ENCODE measurements at regions not wholly inside any gene's neighbourhood (a gene's known extent, or its start where the extent isn't known, plus 50 kb on each side); places are given as distances from the start of the nearest gene placed in this dataset.

DNA sequence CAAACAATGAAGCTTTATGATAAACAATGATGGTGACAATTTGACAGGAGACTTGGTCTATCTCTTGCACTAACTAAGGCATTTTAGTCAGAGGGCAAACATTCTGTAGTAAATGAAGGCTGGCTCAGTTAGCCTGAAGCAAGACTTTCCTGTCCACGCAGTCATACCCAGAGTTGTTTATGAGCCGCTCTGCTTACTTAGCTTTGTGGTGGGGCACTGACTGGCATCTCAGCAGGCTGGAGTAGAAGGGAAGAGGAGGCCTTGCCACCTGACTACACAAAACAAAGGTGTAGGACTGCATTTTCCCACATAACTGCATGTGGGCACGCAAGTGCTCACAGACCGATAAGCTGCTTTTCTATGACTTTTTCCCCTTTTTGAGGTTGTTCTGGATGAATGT, 133.7 kb upstream of the EPB41L4A start:
- TF ChIP-seq, protein P1, sequence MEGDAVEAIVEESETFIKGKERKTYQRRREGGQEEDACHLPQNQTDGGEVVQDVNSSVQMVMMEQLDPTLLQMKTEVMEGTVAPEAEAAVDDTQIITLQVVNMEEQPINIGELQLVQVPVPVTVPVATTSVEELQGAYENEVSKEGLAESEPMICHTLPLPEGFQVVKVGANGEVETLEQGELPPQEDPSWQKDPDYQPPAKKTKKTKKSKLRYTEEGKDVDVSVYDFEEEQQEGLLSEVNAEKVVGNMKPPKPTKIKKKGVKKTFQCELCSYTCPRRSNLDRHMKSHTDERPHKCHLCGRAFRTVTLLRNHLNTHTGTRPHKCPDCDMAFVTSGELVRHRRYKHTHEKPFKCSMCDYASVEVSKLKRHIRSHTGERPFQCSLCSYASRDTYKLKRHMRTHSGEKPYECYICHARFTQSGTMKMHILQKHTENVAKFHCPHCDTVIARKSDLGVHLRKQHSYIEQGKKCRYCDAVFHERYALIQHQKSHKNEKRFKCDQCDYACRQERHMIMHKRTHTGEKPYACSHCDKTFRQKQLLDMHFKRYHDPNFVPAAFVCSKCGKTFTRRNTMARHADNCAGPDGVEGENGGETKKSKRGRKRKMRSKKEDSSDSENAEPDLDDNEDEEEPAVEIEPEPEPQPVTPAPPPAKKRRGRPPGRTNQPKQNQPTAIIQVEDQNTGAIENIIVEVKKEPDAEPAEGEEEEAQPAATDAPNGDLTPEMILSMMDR (IDR thresholded peaks at IDR 0.05): no peak
- no peak for TF ChIP-seq POLR2A (IDR thresholded peaks at IDR 0.05)
